ENCODE measurements at regions not wholly inside any gene's neighbourhood (a gene's known extent, or its start where the extent isn't known, plus 50 kb on each side); places are given as distances from the start of the nearest gene placed in this dataset.

- no peak for TF ChIP-seq YY1 (IDR thresholded peaks at IDR 0.05; ENCODE audit: low read depth)
- TF ChIP-seq RAD21 (IDR thresholded peaks at IDR 0.05; ENCODE audit: low read length): no peak
- TF ChIP-seq RFX5 (IDR thresholded peaks at IDR 0.05; ENCODE audit: low read length): no peak
- TF ChIP-seq POLR2AphosphoS5 (IDR thresholded peaks at IDR 0.05; ENCODE audit: low read depth, low read length): no peak
- TF ChIP-seq CTCF (IDR thresholded peaks at IDR 0.05): no peak
- TF ChIP-seq, protein P1, sequence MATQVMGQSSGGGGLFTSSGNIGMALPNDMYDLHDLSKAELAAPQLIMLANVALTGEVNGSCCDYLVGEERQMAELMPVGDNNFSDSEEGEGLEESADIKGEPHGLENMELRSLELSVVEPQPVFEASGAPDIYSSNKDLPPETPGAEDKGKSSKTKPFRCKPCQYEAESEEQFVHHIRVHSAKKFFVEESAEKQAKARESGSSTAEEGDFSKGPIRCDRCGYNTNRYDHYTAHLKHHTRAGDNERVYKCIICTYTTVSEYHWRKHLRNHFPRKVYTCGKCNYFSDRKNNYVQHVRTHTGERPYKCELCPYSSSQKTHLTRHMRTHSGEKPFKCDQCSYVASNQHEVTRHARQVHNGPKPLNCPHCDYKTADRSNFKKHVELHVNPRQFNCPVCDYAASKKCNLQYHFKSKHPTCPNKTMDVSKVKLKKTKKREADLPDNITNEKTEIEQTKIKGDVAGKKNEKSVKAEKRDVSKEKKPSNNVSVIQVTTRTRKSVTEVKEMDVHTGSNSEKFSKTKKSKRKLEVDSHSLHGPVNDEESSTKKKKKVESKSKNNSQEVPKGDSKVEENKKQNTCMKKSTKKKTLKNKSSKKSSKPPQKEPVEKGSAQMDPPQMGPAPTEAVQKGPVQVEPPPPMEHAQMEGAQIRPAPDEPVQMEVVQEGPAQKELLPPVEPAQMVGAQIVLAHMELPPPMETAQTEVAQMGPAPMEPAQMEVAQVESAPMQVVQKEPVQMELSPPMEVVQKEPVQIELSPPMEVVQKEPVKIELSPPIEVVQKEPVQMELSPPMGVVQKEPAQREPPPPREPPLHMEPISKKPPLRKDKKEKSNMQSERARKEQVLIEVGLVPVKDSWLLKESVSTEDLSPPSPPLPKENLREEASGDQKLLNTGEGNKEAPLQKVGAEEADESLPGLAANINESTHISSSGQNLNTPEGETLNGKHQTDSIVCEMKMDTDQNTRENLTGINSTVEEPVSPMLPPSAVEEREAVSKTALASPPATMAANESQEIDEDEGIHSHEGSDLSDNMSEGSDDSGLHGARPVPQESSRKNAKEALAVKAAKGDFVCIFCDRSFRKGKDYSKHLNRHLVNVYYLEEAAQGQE (IDR thresholded peaks at IDR 0.05; ENCODE audit: low read depth, low read length): no peak
- TF ChIP-seq EP300 (IDR thresholded peaks at IDR 0.05; ENCODE audit: borderline replicate concordance in 1 of 2, low read depth in 1 of 2, low read length in 1 of 2): no peak
- no peak for TF ChIP-seq CHD2 (IDR thresholded peaks at IDR 0.05; ENCODE audit: low read length, partially characterized antibody)
Measured at GRCh38 chr12:115710104-115710564, 567.4 kb downstream of the MED13L start.

All from SK-N-SH (cell line).